DOHH2 (cell line): ENCODE measurements at regions not wholly inside any gene's neighbourhood (a gene's known extent, or its start where the extent isn't known, plus 50 kb on each side); places are given as distances from the start of the nearest gene placed in this dataset.
"Not testable (repeated sequence)": the region's sequence is repeated elsewhere in the genome, so short reads cannot be mapped to it uniquely, and the experiment has no call there.

Experiments
- CTCF ChIP-seq: fragments of 200-600 bp; sonication (generic); IDR thresholded peaks from one replicate; pipeline ENCODE4 v1.5.1; 2014; ENCODE audit warnings: antibody characterized with exemption, mild to moderate bottlenecking, low read depth, low read length; ENCODE audit not compliant: poor library complexity, severe bottlenecking
- EZH2phosphoT487 ChIP-seq: fragments of 200-600 bp; sonication (generic); IDR thresholded peaks from 2 replicates; pipeline ENCODE4 v1.6.1; 2017; ENCODE audit warnings: borderline replicate concordance, mild to moderate bottlenecking, antibody characterized with exemption, low read length, moderate library complexity, mixed read lengths

- not testable (repeated sequence) for TF ChIP-seq CTCF, EZH2phosphoT487
Observed at GRCh38 chr1:858649-859041, 65.1 kb upstream of the SAMD11 start.
